Kidney tubule cell (primary cell): ENCODE measurements at regions not wholly inside any gene's neighbourhood (a gene's known extent, or its start where the extent isn't known, plus 50 kb on each side); places are given as distances from the start of the nearest gene placed in this dataset.
"Not testable (repeated sequence)": the region's sequence is repeated elsewhere in the genome, so short reads cannot be mapped to it uniquely, and the experiment has no call there.

Source experiments
- DNase-seq: peaks from one replicate; pipeline ENCODE4 v3.0.0-alpha.2; 2018; ENCODE audit warnings: low spot score

- no peak for DNase-seq
Measured at GRCh38 chr5:96101358-96102089, 139.9 kb upstream of the ELL2 start.

GRCh38 chr5:96097488-96097887 is 135.8 kb upstream of the ELL2 start:
- DNase-seq = not testable (repeated sequence)

DNA sequence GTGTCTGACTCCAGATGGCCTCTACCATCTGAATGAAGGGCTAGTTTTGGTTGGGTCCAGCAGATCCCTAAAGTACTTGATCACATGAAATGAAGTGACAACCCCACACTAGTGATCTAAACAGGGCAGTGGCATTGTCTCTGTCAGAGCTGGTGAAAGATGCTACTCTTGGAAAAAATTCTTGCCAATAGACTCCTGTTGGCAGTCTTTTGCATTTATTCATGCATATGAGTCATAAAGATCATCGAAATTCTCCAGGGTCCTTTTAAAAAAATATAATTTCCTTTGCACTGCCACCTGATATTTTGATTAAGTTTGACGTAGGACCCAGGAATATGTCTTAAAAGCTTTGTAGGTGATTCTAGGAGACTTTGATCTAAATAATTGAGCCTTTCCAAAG is 135.1 kb upstream of the ELL2 start:
- no peak for DNase-seq

DNA sequence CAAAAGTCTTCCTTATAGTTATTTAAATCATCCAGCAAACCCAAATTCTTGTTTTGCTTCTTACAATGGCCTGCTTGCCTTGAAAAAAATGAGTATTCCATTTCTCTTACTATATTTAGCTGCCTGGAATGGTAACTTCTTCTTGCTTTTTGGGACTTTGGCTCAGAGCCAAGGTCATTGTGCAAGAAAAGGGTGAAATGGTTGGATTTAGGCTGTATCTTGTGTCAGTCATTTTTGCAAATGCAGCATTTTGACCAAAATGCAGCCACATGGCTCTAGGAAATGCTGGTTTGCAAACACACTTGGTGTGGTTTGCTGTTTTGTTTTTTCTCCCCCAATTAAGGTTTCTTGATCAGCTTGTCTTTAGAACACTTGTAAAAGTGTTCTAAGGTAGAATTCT is 133.3 kb upstream of the ELL2 start:
- DNase-seq = no peak

DNA sequence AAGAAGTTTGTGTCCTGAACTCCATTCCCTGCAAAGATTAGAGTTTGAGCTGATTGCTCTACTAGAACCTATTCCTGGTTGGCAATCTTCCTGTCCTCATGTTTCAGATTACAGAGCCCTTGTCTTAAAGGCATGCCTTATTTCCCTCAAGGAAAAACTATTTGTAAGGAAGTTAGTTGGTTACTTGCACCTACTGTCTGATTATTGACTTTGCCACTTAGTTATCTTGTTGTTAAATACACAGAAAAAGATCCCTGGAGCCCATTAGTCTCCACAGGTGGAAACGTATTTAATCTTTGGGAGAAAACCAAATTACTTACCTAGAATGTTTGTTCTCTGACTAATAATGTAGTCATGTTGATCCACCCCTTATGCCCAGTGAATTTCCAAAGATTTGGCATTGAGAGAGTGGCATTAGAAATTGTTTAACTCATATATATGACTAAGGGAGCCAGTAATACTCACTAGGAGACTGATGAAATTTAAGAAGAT is 132.3 kb upstream of the ELL2 start:
- peak; percentile 93 for DNase-seq

- DNase-seq = no peak
Measured at GRCh38 chr5:96093340-96093739, 131.7 kb upstream of the ELL2 start.

- DNase-seq = peak; percentile 66
Measured at GRCh38 chr5:96091874-96092273, 130.2 kb upstream of the ELL2 start.

- DNase-seq = no peak
Measured at GRCh38 chr5:96090215-96090614, 128.6 kb upstream of the ELL2 start.

DNA sequence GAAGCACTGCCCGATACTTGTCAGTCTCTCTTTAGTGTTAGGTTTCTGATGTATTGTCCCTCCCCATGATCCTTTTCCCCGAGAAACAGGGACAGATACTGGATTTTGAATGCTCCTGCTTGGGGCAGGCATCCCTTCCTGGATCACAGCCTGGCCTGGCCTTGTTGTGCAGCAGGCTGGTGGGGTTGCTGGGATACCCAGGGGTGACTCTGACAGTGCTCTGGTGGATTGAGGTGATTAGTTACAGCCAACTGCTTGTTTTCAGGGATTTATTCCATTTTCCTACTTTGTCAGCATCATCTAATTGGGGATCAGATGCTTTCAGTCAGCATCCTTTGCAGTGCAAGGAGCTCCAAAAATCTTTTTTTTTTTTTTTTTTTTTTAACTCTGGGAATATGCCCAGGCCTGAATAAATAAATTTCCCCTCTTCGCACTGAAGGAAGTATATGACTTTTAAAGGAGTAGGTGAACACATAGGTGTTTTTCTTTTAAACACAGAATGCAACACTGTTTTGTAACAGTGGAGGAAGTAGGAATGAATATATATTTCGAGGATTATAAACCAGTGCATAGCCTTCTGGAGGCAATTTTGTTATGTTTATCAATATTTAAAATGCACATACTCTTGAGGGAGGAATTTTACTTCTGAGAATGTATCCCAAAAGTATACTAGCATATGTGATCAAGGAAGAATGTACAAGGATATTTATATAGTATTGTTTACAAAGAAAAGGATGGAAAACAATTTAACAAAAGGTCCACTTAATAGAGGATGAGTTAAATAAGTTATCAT is 127.3 kb upstream of the ELL2 start:
- no peak for DNase-seq

DNA sequence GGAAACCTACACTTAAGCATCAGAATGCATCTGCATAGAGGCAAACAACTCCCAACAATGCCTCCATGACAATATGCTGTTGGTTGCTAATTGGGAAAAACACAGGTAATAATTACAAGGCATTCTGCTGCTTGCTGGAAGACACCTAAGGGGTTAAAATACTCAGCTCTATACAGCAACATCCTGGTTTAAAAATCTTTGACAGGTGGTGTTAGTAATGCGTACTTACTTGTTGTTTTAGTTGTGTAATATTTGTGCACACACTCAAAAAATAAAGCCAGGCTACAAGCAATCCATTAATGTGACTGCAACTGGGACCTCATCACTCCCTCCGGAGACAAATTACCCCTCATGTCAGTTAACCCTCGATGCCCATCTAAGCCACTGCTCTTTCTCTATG is 126.3 kb upstream of the ELL2 start:
- DNase-seq = no peak

- DNase-seq = peak; percentile 43
Measured at GRCh38 chr5:96084874-96085506, 123.3 kb upstream of the ELL2 start.

- DNase-seq = no peak
Measured at GRCh38 chr5:96083361-96083881, 121.8 kb upstream of the ELL2 start.

DNA sequence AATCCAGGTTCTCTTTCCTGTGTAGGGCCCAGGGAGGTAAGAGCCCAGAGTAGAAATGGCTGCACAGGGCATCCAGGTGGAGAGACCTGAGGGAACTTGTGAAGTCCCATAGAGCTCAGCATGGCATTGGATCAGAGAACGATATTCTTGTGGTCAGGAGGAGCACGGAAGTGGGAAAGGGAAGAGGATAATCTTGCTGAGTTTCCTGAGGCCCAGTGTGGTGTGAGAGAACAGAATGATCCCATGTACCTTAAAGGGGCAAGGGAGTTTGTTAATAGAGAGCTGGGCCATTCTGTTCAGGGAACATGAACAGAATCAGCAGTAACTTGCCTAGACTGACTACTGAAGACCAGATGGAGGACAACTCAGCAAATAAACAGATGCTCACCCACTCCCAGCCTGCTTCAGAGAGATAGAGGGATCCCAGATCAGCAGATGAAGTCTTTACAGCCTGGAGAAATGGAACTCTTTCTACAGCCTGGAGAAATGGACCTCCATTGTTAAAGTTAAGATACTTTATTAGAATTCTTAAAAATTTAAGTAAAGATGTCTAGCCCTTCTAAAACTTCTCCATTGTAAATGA is 119.7 kb upstream of the ELL2 start:
- no peak for DNase-seq

DNA sequence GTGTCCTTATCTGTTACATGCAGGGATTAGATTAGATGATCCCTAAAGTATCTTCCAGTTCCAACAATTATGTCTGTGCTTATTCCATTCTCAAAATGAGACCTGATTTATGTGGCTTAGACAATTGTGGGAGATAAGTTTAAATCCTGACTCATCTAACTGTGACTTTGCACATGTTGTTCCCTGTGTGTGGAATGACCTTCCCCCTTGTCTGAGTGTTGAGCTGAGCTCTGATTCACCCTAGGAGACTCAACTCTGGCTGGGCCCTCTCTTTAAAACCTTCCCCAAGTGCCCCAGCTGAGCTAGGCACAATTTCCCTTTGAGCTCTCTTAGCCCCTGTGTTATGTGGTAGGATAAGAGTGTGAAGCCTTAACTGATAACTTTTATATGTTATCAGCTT is 118.9 kb upstream of the ELL2 start:
- DNase-seq = peak; percentile 84

- DNase-seq = no peak
Measured at GRCh38 chr5:96079962-96080361, 118.3 kb upstream of the ELL2 start.

DNA sequence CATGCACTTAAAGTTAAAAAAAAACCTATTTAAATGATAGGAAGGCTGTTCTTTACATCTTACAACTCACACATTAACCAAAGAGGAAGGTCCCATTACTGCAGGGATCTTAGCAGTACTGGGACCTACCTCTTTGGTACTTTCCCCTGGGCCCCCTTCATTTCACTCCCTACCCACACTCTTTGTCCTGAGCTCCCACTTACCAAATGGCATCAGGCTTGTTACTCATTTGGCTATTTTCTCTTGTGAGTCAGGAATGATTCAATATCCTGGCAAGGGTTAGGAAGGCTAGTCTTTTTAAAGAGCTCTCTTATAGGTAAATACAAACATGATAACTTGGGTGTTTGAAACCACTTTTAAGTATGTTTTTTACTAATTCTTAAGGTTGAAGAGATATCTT is 117.4 kb upstream of the ELL2 start:
- peak; percentile 94 for DNase-seq

DNA sequence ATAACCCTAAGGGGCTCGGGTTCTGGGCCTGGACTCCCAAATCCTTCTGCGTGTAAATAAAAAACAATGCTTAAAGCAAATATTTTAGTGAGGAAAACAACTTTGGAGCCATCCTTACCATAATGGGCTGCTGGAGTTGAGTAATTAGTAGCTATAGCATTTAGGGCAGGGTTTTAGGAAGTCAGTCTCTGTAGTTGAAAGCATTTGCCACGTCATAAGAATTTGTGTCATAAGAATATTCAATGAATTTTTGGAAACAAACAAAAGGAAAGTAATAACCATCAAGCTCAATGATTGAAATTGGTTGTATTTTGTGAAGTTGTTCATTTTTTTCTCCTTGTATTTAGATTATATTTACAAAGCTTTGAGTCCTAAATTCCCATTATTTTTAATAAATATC is 114.8 kb upstream of the ELL2 start:
- DNase-seq = no peak

GRCh38 chr5:96075579-96076289 is 114.1 kb upstream of the ELL2 start:
- DNase-seq = no peak

DNA sequence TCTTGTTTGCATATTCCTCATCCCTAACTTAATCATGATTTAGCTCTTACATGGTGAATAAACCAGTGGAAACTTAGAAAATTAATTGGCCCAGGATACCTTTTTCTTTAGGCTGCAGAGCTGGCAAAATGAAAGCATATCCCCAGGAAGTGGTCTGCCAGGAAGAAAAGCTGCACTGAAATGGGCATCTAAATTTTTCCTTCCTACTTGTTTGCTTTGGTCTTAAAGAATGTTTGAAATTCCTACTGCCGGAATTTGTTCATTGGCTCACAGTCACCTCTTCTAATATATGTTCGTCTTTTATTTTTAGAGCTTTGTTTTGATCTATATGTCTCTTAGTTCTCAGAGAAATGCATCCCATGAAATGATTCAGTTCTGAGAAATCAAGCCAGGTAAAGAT is 113.2 kb upstream of the ELL2 start:
- DNase-seq = peak; percentile 16

DNA sequence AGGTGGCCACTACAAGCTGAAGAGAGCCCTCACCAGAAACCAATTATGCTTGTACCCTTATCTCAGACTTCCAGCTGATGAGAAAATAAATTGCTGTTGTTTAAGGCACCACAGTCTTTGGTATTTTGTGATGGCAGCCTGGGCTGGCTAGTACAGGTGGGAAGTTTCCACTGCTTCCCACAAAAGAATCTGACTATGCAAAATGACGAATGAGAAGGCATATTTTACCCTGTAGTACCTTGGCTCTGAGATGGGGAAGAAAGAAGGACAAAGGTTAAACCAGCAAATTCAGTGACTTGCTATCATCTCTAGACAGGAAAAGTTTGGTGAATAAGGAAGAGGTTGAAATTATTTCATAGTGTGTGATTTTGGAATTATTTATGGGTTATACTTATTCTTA is 112.8 kb upstream of the ELL2 start:
- no peak for DNase-seq

DNA sequence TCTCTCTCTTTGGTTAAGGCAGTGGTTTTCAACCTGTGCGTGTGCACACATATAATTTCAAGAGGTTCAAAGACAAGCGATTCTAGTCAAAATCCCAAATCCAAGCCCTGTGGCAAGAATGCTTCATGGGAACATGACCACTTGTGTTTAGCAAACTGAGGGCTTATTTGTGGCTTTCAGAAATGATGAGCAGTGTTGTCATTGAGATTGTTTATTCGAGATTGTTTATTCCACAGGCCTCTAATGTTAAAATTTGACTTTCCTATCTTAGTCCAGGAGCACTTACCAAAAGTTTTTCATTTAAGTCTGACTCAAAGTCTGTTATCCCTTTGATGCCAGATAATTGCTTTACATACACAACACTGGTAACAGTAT is 111.1 kb upstream of the ELL2 start:
- no peak for DNase-seq
